AG08395 (cell line): ENCODE measurements at regions not wholly inside any gene's neighbourhood (a gene's known extent, or its start where the extent isn't known, plus 50 kb on each side); places are given as distances from the start of the nearest gene placed in this dataset.
"Not testable (repeated sequence)": the region's sequence is repeated elsewhere in the genome, so short reads cannot be mapped to it uniquely, and the experiment has no call there.

Source experiments
- DNase-seq: peaks from one replicate; pipeline ENCODE4 v3.0.0; 2012; ENCODE audit warnings: mixed read lengths, low spot score

DNA sequence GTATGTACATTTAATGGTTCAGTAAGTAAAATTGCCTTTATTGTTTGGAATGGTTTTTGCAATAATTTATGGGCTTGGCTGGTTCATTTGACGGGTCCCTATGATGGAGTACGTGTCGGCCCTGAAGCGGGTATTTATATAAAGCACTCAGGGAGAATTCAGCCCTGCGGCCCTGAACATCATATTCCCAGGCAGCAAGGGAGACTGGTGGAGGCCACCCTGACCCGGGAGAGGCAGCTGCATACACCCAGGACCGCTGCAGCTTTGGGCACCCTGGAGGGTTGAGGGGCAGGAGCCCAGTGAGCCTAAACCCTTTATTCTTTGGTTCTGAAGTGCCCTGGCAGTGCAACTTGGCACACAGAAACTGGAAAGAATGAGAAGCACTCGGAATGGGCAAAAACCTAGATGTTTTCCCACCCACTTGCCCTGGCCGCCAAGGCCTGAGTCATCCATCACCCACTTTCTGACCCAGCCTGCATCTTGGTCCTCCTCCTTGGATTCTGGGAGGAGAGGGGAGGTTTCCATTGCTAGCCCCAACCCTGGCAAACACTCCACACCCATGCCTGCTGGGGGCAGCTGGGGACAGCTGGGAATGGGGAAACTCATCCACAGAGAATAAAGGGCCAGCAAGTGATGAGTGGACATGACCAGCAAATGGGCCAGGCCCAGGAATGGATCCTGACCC is 162.2 kb upstream of the TNRC6C start:
- peak; percentile 54 for DNase-seq

DNA sequence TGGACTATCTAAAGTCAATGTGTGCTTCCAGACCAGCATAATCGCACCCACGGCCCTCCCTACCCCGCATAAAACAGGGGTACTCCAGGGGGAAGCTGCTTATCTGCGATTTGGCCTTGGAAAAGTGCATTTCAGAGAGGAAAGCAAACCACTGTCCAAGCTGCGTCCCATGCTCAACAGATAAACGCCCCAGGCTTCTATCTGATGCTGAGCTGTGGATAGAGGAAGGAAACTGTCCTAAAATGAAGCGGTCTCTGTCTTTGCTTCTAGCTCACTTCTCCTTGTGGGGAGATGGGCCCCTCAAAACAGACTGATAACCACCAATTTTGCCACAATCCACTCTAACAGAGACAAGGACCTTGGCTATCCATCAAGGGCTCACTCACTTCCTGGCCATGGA is 160.5 kb upstream of the TNRC6C start:
- no peak for DNase-seq

DNA sequence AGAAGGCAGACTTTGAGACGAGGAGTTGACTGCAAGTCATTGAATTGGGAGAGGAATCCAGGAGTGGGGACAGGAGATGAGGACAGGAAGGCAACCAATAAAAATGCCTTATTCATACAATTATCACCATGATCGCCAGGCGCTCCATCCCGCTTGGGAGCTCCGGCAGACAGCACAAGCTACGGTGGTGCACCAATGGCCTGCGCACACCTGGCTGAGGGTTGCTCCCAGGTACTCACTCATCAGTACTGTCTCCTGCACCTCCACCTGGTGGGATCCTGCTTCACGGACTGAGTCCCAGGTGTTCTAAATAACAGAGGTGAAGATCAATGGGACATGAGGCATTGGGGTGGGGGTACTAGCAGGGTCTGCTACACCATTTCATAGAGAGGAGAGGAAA is 160.0 kb upstream of the TNRC6C start:
- DNase-seq, result no peak

DNA sequence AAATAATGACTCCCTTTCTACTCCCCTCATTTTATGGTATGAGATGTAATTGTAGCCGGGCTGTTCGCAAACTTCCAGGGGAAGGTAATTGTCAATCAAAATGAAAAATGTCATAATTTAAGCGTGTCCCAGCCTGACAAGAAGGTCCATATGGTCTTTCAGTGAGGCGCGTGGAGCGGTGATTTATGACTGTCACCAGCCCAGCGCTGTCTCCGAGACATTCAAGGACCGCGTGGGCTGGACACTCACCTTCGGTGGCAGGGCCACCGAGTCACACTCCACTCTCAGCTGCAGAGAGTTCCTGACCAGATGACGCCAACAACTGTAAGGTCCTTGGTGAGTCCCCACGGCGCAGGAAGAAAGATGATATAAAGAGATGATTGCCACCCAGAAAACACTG is 157.7 kb upstream of the TNRC6C start:
- no peak for DNase-seq

DNA sequence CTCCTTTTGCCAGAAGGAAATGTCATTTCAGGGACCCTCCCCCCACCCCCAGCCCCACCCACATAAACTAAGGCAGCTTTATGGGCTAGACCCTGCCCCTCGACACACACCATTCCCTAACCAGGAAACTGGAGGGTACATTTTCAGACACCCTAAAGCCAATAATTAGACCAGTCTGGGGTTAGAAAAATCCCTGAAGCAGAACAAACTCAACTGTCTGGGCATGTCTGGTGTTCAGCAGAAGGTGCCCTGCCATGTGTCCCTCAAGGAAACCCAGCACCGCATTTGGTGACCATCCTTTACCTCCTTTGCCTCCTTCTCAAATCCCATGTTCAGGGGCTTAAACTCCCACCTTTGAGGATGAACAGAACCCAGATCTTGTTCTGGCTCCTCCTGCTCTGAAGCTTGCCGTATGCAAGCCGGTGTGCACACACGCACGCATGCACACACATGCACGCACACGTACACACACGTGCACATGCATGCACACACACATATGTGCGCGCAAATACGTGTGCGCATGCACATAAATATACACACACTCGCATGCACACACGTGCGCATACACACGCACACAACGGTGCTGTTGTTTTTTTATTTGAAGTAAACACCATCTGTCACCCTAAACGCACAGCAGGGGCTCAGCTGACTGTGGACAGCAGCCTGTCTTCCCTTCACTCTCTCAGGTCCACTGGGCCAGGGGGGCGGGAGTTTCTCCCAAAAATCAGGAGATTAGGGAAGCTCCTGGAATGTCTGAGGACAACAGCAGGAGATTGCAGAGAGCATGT is 156.8 kb upstream of the TNRC6C start:
- DNase-seq, result no peak

DNA sequence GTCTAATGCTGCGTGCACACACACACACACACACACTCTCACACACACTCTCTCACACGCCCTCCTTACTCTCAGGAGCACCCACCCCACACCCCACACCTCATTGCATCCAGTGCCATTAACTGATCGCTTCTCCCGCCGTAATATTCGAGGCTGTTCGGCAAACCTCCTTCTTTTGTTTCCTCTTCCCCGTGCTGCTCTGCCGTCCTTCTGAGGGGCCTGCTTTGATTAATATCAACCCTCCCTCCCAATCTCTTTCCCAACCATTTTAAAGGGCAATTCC is 156.2 kb upstream of the TNRC6C start:
- no peak for DNase-seq

DNA sequence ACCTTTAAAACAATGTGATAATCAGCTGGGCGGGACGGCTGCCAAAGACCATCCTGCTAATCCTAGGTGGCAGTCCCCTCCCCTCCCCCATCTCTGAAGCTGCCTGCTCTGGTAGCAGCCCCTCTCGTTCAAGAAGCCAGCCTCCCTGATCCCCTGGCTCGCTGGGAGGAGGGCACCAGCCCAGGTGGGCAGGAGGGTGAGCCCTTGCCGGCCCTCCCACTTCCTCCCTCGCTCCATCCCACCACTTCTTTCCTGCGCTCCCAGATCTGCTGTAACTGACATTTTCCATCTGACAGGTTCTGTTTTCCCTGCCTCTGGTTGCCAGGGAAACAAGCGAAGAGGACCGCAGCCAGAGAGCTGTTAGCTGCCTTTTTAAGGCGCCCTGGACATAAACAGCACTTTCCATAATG is 155.7 kb upstream of the TNRC6C start:
- peak; percentile 33 for DNase-seq

DNA sequence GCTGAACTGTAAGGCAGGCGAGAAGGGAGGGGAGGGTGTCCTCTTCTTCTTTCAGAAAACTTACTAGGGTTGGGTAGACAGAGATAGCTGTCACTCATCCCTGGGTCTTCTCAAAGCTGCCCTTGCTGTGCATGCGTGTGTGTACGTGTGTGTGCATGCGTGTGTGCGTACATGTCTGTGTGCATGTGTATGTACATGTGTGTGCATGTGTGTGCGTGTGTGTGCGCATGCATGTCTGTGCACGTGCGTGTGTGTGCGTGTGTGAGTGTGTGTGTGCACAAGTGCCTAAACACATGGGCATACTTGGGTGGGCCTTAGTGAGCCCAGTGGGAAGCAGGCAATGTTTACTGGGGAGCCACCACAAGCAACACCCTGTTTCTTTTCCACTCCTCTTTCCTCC is 154.8 kb upstream of the TNRC6C start:
- no peak for DNase-seq

DNA sequence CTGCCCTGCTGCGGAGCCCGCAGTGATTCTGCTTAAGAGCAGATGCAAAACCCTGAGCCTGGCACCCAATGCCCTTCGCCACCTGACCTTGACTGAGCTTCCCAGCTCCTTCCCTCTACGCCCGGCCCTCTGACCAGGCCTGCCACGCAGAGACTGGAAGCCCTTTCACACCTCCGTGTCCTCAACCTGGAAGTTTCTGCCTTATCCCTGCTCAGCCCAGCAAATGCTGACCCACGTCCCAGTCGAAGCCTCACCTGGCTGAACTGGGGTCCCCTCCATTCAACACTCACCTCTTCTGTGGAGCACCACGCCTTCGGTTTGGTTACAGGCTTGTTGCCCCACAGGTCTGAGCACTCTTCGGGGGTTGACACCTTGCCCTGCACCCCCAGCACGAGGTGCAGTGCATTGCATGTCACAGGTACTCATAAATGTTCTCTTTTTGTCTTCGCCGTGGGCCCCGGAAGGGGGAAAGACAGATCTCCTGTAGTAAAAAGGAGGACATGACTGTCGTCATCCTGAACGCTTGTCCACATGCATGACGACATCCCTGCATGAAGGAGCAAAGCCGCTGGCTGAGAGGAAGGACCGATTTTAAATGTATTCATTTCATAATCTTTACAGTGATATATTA is 153.6 kb upstream of the TNRC6C start:
- no peak for DNase-seq

DNA sequence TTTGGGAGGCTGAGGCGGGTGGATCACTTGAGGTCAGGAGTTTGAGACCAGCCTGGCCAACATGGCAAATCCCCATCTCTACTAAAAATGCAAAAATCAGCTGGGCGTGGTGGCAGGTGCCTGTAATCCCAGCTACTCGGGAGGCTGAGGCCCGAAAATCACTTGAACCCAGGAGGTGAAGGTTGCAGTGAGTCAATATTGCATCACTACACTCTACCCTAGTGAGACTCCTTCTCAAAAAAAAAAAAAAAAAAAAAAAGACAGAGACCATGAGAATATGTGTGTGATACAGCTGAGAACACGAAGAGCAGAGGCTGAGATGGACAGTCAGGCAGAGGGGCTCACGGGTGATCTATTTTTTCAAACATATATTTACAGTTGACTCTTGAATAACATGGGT is 152.5 kb upstream of the TNRC6C start:
- DNase-seq, result not testable (repeated sequence)

DNA sequence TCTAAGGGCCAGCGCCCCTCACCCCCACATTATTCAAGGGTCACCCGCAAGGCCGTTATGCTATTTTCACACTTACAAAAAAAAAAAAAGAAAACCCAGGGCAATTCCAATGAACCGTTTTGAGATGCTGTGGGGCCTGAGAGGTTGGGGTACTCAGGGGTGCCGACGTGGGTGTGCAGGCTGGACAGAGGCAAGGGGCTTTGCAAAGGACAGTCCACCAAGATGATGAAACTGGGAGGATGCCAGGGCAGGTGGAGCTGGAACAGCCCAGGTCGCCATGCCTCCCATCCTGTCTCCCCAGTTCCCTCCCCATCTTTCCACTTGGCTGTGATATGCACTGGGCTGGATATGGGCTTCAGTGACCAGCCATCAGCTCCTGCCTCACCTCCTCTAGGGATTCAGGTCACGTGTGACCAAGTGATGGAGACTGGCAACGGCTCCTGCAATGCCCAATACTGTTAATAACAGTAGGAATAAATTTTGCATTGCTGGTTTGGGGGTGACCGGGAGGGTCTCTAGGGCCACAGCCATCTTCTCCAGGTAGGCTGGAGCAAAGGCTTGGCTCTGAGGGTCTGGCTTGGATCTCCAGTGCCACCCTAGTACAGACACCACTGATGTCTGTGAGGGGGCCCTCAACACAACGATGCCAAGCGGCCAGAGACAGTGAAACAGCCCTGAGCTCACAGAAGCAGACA is 151.3 kb upstream of the TNRC6C start:
- DNase-seq, result no peak

DNA sequence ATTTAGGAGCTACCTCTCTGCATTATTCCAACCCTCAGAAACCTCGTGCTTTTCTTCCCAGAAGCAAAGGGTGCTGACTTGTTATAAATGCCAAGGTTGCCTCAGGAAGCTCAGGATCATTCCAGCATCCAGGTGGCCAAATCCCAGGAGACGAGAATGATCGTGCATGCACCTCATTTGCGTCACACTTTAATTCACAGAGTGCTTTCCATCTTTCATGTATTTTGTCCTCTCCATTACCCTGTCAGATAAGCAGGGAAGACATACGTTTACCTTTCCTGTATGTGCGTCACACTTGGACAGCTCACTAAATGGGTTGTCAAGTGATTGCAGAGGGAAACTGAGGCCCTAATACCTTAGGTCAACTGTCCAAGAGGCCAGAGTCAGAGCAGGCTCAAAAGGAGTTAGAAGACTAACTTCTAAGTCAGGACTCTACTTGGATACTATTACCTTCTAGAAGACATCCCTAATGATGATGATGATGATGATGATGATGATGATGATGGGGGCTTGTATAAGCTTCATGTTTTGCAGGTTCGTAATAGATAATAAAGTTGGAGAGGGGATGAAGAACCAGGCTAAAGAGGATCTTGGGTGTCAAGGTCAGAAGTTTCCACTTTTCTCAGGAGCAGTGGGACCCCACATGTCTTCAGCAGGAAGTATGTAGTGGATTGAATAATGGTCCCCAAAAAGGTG is 150.6 kb upstream of the TNRC6C start:
- DNase-seq, result no peak

DNA sequence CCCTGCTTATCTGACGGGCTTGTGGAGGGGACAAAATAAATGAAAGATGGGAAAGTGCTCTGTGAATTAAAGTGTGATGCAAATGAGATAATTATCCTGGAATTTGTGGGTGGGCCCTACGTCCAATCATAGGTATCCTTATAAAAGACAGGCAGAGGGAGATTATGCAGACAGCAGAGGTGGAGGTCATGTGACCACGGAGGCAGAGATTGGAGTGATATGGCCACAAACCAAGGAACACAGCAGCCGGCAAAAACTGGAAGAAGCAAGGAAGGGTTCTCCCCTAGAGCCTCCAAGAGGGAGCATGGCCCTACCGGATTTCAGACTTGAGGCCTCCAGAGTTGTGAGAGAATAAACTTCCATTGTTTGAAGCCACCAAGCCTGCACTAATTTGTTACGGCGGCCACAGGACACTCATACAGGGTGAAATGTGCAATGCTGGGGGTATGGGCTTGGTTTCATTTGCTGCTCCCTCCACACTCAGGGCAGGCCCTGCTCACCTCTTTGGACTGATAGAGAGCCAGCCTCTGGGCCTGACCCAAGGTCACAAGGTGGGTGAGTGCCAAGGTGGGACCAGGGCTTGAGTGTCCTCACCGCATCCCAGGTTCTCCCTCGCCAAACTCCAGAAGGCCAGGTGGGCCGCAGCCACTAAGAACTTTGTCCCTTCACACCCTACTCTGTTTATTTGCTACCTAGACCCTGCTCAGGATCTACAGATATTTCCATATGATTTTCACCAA is 149.6 kb upstream of the TNRC6C start:
- DNase-seq, result no peak

DNA sequence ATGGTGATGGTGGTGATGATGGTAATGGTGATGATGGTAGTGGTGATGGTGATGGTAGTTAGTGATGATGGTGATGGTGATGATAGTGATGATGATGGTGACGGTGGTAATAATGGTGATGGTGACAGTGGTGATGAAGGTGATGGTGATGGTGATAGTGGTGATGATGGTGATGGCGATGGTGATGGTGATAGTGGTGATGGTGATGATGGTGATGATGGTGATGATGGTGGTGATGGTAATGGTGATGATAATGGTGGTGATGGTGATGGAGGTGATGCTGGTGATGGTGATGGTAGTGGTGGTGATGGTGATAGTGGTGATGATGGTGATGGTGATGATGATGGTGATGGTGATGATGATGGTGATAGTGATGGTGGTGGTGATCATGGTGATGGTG is 148.7 kb upstream of the TNRC6C start:
- no peak for DNase-seq

DNA sequence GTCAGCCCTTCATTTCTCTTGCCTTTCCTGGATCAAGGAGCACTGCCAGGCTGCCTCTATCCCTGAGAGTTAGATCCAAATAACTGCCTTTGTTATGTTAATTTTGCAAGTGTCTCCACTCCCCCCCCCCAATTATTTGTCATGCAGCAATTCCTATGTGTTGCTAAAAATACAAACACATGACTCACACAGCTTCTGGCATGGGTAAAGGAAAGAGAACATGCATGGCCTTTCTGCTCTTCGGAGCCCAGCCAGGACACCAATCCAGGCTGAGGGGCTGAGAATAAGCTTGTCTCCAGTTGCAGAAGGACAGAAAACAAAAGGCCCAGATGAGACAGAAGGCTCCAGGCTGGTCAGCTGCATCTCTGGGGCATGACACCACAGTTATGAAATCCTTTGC is 148.0 kb upstream of the TNRC6C start:
- DNase-seq, result peak; percentile 89

DNA sequence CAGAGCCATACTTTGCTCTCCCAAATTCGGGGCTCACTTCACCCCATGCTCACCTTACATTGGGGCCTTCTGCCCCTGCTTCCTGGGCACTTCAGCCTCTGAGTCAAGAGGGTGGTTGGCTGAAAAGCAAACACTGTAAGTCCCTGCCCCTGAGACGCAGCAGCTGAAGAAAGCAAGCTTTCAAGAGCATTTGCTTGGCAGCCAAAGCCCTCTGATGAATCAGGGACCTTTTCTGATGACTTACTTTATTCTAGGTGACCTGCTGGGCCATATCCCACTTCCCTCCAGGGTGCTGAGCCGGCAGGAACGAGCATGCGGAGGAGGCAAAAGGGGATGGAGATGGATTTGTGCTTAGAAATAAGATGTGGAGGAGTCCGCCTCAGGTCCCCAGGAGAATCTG is 147.0 kb upstream of the TNRC6C start:
- DNase-seq, result peak; percentile 22

DNA sequence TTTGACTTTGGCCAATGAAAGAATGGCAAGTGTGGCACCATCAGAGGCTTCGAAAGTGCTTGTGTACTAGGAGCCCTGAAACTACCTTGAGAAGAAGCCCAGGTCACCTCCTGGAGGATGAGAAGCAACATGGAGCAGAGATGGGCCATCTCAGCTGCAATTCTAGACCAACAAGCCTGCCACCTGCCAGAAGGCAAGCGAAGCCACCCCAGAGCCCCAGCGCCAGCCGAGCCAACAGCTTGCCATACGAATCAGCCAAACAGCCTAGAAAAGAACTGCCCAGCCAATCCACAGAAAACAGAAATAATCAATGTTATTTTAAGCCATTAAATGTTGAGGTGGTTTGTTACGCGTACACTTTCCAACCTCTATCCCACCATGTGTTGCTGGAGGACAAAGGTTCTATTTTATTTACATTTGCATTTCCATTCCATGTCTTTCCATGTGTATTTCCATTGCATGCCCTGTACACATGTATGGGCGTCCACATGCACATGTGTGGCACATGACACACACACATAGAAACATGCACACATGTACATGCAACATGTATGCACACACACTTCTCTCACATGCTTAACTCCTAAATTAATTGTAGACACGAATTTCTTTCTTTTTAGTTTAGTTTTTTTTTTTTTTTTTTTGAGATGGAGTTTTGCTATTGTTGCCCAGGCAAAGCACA is 144.3 kb upstream of the TNRC6C start:
- DNase-seq, result no peak

DNA sequence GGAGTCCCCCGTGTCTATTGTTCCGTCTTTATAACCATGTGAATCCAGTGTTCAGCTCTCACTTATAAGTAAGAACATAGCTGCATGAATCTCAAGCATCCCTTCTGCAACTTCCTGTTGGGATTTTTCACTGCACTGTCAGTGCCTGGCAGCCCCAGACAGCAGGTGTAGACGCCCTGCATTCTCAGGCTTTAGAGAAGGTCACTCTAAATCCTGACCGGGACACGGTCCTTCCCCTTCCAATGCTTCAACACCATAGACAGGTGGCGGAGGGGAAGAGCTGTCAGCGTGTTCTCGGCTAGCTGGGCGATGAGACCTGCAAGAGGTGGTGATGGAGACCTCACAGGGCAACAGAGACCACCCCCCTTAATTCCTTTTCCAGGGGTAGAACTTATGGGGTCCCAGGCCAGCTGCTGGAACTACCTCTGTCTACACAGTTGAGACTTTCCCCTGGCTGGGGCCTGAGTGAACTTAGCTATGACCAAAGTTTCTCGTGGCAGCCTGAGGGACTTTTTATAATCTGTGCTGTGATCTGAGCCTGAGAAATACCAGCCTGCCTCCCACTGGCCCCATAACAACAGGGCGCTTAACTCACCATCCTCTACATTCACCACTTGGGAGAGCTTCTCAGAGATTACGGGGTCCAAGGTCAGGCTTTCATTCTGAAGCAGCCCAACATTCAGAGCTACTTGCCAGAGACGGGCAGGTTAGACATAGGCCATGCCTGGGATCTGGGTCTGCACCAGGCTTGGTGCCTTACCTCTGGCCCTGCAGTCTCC is 143.2 kb upstream of the TNRC6C start:
- DNase-seq, result no peak

DNA sequence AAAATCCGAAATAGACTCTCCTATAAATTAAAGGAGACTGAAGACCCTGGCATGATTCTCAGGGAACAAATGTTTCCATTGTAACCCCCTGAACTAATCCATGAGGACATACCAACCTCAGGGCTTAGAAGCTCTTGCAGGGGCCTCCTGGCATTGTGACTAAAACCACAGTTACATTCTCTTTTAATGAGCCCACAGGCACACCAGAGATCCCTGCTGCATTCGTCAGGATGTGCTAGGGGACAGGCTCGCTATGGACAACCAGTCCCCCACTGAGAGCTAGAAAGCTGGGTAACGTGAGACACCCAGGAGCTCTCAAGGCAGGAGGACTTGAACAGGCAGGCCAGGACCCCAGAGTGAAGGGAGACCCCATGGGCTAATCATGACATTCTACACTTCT is 140.6 kb upstream of the TNRC6C start:
- DNase-seq, result no peak

DNA sequence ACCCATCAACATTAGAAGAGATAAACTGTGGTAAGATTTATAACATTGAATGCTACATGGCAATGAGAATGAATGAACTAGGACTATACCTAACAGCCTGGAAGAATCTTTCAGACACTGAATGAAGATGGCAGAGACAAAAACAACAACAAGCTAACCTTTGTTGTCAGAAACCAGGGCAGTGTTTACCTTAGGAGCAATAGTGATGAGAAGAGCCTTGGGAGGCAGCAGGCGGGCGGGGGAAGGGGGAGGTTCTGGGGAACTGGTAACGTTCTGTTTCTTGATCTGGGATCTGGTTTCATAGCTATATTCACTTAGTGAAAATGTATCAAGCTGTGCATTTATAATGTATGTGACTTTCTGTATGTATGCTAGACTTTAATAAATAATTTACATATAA is 139.0 kb upstream of the TNRC6C start:
- DNase-seq, result no peak
